HG02571 (cell line): ENCODE measurements at regions not wholly inside any gene's neighbourhood (a gene's known extent, or its start where the extent isn't known, plus 50 kb on each side); places are given as distances from the start of the nearest gene placed in this dataset.
"Not testable (repeated sequence)": the region's sequence is repeated elsewhere in the genome, so short reads cannot be mapped to it uniquely, and the experiment has no call there.

Experiments used
- ATAC-seq: cut with Tn5 transposase; IDR thresholded peaks from one replicate; pipeline ENCODE4 v1.9.1; 2021; ENCODE audit warnings: mild to moderate bottlenecking, moderate library complexity; ENCODE audit not compliant: unreplicated experiment

DNA sequence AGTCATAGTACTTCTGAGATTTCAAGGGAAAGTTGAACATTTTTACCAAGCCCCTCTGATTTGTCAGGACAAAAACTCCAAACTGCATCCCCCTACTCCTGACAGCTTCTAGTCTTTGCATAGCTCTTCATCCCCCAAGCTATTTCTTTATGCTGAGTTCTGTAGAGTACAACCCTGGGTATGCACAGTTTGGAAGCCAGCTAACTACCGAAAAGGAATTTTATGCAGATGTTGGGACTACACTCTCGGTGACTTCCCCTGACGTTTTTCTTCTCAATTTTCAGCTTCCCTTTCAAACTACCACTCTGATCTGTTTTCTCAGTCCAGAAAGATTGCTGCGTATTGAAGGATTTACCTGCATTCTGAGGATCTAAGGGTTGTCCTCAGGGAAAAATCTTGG lies 1060.2 kb upstream of the ACVR2A start:
- ATAC-seq: no peak

DNA sequence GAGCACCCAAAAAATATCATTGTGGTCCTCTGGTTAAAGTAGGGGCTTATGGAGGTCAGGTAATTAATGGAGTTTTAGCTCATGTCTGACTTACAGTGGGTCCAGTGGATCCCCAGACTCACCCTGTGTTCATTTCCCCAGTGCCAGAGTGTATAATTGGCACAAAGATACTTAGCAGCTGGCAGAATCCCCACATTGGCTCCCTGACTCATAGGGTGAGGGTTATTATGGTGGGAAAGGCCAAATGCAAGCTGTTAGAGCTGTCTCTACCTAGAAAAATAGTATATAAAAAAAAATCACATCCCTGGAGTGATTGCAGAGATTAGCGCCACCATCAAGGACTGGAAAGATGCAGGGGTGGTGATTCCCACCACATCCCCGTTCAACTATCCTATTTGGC lies 1067.6 kb upstream of the ACVR2A start:
- ATAC-seq: no peak

DNA sequence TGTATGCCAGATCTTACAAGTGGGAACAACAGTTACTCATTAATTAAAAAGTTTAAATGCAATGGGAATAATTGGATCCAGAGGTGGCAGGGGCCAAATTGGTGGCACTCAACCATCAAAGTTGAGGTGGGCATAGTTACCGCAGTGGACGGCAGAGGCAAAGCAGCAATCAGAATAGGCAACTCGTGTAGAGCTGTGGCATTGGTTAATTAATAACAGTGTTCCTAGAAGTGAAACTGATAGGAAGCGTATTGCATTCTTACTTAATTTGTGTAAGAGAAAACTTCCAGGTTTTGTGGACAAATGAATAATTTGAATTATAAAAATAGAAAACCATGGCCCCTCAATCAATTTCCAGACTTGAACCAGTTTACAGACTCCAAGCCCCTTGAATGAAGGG lies 1068.2 kb upstream of the ACVR2A start:
- no peak for ATAC-seq

DNA sequence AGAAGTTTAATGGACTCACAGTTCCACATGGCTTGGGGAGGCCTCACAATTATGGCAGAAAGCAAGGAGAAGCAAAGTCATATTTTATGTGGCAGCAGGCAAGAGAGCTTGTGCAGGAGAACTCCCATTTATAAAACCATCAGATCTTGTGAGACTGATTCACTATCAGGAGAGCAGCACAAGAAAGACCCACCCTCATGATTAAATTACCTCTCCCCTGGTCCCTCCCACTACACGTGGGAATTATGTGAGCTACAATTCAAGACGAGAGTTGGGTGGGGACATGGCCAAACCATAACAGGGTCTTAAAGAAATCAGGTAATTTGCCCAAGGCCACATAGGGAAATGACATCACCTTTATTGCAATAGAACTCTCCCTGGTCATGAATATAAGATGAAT lies 1073.3 kb upstream of the ACVR2A start:
- no peak for ATAC-seq

DNA sequence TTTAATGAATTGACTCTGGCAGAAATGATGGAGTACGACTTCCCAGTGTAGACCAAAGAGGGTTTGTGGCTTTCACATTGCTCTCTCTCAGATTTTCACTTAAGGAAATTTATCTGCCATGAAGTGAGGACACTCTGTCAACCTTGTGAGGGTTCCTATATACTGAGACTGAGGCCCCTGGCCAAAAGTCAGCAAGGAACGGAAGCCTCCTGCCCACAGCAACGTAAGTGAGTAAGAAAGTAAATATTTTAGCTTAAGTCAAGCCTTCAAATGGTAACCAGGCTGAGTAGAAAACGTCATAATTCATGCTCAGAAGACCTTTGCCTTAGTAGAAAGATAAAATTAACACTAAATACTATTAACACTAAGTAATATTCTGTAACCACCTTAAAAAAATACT lies 1080.5 kb upstream of the ACVR2A start:
- ATAC-seq: no peak

- ATAC-seq: no peak
Observed at GRCh38 chr2:146762786-146763185, 1082.0 kb upstream of the ACVR2A start.

GRCh38 chr2:146754606-146755005 lies 1090.2 kb upstream of the ACVR2A start:
- ATAC-seq: no peak

GRCh38 chr2:146748046-146748445 lies 1096.8 kb upstream of the ACVR2A start:
- no peak for ATAC-seq

GRCh38 chr2:146741260-146741659 lies 1103.6 kb upstream of the ACVR2A start:
- ATAC-seq: no peak

DNA sequence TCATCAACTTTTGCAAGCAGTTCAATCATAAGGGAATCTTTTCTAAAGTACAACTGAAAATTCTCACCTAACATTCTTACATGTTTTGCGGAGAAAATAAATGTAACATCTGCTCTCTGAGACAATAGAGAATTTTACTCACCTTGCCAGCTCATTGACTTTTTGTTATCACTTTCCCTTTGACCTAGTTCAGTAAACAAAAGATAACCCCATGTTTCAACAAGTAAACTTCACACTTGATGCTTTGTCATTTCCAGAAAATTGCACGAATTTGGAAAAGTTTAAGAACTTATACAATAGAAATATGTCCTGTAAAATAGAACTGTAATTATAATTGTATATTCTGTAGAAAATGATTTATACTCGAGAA lies 1110.0 kb upstream of the ACVR2A start:
- ATAC-seq: no peak

- ATAC-seq: no peak
Observed at GRCh38 chr2:146734042-146734820, 1110.6 kb upstream of the ACVR2A start.

GRCh38 chr2:146730882-146731281 lies 1113.9 kb upstream of the ACVR2A start:
- no peak for ATAC-seq

GRCh38 chr2:146721486-146721885 lies 1123.3 kb upstream of the ACVR2A start:
- ATAC-seq: no peak

DNA sequence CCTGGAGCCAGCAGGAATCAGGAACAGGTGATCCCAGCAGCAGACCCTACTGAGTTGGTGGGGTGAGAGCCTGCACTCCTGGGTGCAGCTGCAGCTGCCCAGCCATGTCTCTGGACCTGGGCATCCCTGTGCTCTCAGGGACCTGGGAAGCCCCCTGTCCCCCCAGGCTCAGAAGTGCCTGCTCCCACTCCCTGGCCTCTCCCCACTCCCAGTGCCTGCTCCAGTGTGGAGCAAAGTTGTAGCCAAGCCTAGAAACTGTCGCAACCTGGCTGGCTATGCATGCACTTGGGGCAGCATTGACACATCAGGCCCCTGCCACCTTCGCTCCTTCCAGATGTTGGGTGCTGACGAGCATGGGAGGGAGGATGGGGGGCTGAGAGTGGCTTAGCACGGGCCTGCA lies 1124.7 kb upstream of the ACVR2A start:
- ATAC-seq: no peak

DNA sequence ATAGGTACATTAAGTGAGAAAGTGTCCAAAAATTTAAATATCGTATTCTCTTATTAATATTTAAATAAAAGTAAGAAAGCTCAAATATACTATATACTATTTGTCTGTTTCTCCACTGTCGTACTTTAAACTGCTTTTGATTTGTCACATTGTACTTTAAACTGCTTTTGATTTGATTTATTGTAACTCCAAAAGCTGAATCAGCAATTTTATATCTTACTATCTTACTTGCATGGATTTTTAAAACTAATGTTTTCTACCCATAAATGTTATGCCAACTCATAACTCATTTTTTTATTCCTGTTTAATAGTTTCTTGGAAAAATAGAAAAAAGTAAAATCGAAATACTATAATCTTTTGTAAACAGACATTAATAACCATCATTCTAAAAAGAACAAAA lies 1128.2 kb upstream of the ACVR2A start:
- ATAC-seq: no peak

DNA sequence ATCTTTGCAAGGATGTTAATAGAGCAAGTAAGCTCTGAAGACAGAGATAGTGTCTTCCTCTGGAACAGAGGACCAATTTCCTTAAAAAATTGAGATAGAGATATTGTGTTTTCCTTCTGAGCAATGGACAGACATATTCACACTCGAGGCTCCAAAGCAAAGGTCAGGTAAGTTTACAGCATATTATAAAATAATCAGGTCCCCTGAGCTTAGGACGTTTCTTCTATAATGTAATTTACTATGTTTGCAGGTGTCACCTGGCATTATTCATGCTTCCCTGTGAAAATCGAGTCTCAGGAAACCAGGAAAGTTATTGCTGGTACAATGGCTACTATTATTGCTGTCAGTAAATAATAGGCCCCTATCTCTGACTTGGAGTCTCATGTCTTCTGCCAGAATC lies 1135.8 kb upstream of the ACVR2A start:
- ATAC-seq: no peak

DNA sequence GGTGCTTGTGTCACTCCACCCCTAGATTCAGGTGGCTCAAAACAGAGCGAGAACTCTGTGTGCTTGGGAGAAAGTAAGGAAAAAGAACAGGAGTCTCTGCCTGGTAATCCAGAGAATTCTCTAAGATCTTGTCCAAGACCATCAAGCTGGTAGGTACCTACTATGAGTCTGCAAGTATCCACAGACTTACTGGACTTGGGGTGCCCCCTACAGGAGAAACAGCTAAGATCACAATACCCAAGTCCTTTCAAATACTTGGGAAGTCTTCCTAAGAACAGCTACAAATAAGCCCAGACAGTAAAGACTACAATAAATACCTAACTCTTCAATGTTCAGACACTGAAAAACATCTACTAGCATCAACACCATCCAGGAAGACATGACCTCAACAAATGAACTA lies 1143.6 kb upstream of the ACVR2A start:
- no peak for ATAC-seq

GRCh38 chr2:146697307-146697706 lies 1147.5 kb upstream of the ACVR2A start:
- no peak for ATAC-seq

GRCh38 chr2:146696787-146697186 lies 1148.0 kb upstream of the ACVR2A start:
- ATAC-seq: not testable (repeated sequence)

DNA sequence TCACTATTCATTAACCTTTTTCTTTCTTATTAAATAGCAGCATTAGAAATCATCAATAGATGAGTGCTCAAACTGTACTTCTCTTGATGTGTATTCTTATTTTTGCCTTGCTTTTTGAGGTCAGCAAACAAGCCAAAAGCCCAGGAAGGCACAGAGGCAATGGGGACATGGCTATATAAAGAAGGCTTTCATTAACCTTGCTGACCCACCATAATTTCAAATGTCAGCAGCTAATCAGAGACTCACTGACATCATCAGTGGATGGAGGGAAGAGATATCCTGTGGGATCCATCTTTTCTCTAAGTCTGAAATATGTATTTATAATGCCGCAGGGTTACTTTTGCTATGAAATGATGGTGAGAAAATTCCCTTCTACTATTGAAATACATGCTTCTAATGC lies 1162.8 kb upstream of the ACVR2A start:
- no peak for ATAC-seq

- ATAC-seq: no peak
Observed at GRCh38 chr2:146678516-146678915, 1166.3 kb upstream of the ACVR2A start.

DNA sequence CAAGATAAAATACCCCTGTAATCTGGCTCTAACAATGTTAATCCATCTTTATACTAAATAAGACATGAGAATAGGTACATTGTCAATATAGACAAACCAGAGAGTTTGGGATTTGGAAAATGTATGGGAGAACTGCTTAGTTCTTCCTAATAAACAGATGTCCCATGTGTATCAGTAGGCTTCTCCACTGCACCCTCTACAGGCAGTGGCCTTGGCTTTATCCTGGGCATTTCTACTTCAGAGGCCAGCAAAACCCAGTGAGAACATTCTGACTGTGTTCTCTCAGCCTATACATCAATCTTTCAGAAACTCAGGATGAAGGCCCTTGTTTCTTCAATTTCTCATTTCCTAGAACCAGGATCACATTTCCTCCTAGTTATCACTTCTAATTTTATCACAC lies 1167.5 kb upstream of the ACVR2A start:
- ATAC-seq: no peak

DNA sequence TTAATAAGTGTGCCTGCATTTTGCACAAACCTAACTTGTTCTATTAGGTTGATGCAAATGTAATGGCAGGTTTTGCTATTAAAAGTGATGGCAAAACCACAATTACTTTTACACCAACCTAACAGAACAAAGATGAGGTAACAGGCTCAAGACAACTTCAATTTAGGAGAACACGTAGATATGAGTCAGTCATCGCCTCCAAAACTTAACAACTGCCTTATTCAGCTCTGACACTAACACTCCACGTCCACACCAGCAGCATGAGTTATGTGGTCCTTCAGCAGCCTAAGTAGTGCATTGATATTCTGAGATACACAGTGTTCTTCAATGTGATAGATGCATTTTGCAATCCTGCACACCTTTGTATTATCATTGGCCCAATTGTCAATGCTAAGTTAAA lies 1175.1 kb upstream of the ACVR2A start:
- ATAC-seq: no peak
